ENCODE measurements at regions not wholly inside any gene's neighbourhood (a gene's known extent, or its start where the extent isn't known, plus 50 kb on each side); places are given as distances from the start of the nearest gene placed in this dataset.

DNA sequence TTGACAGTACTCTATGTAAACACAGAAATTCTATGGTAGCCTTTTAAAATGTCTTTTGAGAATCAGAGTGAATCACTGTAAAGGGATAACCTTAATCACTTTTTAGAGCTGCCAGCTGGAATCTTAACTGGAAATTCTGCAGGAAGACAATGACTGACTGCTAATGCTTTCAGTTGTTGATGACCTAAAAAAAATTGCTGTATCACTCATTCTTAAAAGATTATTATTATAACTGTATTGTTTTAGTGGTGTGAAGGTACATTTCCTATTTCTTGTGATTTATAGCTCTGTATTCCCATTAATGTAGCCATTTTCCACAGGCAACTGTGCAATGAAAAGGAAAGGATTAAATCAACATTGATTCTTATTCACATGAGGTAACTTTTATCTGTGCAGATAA lies 260.5 kb downstream of the CALCRL start:
- H3K23ac ChIP-seq (ENCODE audit: low read depth, low read length), result no peak overlapping the region
- ChIA-PET CTCF (no interaction called here), POLR2A (ENCODE audit: unreplicated experiment) (no interaction called here)
- H3K27ac ChIP-seq (ENCODE audit: insufficient read depth, low read length), result no peak overlapping the region
- no peak overlapping the region for H2BK20ac ChIP-seq (ENCODE audit: low read depth, low read length)
- H2BK120ac ChIP-seq (ENCODE audit: low read depth, low read length), result no peak overlapping the region
- H4K5ac ChIP-seq (ENCODE audit: low read depth, low read length), result no peak overlapping the region
- no peak overlapping the region for H2BK15ac ChIP-seq (ENCODE audit: low read depth, low read length)
- H3K14ac ChIP-seq (replicated peaks; ENCODE audit: low read depth, low read length), result no peak overlapping the region
- H4K20me1 ChIP-seq (ENCODE audit: insufficient read depth, low read length), result no peaks in the 10 kb centered on the region
- H3K9me3 ChIP-seq (ENCODE audit: control insufficient read depth, insufficient read depth, low read length), result no peaks in the 10 kb centered on the region
- H2AK9ac ChIP-seq (replicated peaks; ENCODE audit: low read depth, low read length, poor library complexity), result no peak overlapping the region
- no peak overlapping the region for H3K56ac ChIP-seq (ENCODE audit: extremely low read depth, insufficient read depth, low read length)
- dilution Hi-C loops (cut with HindIII; ENCODE audit: low sequenced_read_pairs, unreplicated experiment), result no loop called here
- no peak overlapping the region for H2BK5ac ChIP-seq (ENCODE audit: low read depth, low read length, poor library complexity, severe bottlenecking)
- H3K4ac ChIP-seq (ENCODE audit: low read depth, low read length), result no peak overlapping the region
- H3K9me1 ChIP-seq (ENCODE audit: insufficient read depth, low read length), result no peaks in the 10 kb centered on the region
- no peaks in the 10 kb centered on the region for H3K79me1 ChIP-seq (ENCODE audit: low read depth in 1 of 2, low read length in 2 of 2)
- no peak overlapping the region for H3K4me3 ChIP-seq (ENCODE audit: insufficient read depth, low read depth, low read length)
- in situ Hi-C loops (cut with MboI; ENCODE audit: low sequenced_read_pairs), result no loop called here
- no peaks in the 10 kb centered on the region for H3K36me3 ChIP-seq (ENCODE audit: control insufficient read depth, insufficient read depth, low read length)
- H3K4me2 ChIP-seq (ENCODE audit: low read depth, low read length), result no peak overlapping the region
- no TSS peak for BruUV-seq (replicated peaks)
- H4K91ac ChIP-seq (ENCODE audit: insufficient read depth, low read depth, low read length), result no peak overlapping the region
- H3K4me1 ChIP-seq (ENCODE audit: control insufficient read depth, insufficient read depth, low read length), result no peaks in the 10 kb centered on the region
- no peak overlapping the region for H3K18ac ChIP-seq (ENCODE audit: low read depth, low read length)
- TF ChIP-seq RAD21 (IDR thresholded peaks at IDR 0.05; ENCODE audit: low read length) (no peak), BHLHE40 (IDR thresholded peaks at IDR 0.05; ENCODE audit: low read depth, low read length) (no peak)
- H3K9ac ChIP-seq (ENCODE audit: low read depth, low read length), result no peak overlapping the region
- H4K8ac ChIP-seq (ENCODE audit: low read depth in 2 of 2, low read length in 2 of 2), result no peak overlapping the region
- no peak for DNase-seq
- ATAC-seq (ENCODE audit: low read depth), result no peak
- no peak overlapping the region for H2AK5ac ChIP-seq (ENCODE audit: low read depth, low read length)
- intact Hi-C loops (cut with micrococcal nuclease), result no loop called here
- H3K27me3 ChIP-seq (ENCODE audit: control insufficient read depth, insufficient read depth, low read length), result no peaks in the 10 kb centered on the region
- no peak overlapping the region for H2AFZ ChIP-seq (replicated peaks; ENCODE audit: low read length, poor library complexity)
